Hepatocyte (in vitro differentiated cells): ENCODE measurements at regions not wholly inside any gene's neighbourhood (a gene's known extent, or its start where the extent isn't known, plus 50 kb on each side); places are given as distances from the start of the nearest gene placed in this dataset.

ENCODE experiments used
- DNase-seq: peaks from one replicate; pipeline ENCODE4 v3.0.0-alpha.2; 2016; ENCODE audit warnings: low spot score
- H2AFZ ChIP-seq: fragments of 200-600 bp; sonication (generic); 2 replicates; pipeline ENCODE4 v1.6.0; 2016; ENCODE audit warnings: antibody characterized with exemption, mild to moderate bottlenecking
- H3K27ac ChIP-seq: fragments of 200-600 bp; sonication (generic); 2 replicates; pipeline ENCODE4 v1.5.1; 2016; ENCODE audit warnings: mild to moderate bottlenecking
- H3K27me3 ChIP-seq: fragments of 200-600 bp; sonication (generic); 2 replicates; pipeline ENCODE4 v1.6.1; 2016
- H3K36me3 ChIP-seq: fragments of 200-600 bp; sonication (generic); replicated peaks from 2 replicates; pipeline ENCODE4 v1.5.1; 2016; ENCODE audit warnings: low read depth; ENCODE audit not compliant: insufficient read depth
- H3K4me1 ChIP-seq: fragments of 200-600 bp; sonication (generic); 2 replicates; pipeline ENCODE4 v1.5.1; 2016; ENCODE audit warnings: mild to moderate bottlenecking, moderate library complexity; ENCODE audit not compliant: insufficient read depth
- H3K4me2 ChIP-seq: fragments of 200-600 bp; sonication (generic); 2 replicates; pipeline ENCODE4 v1.6.0; 2016
- H3K4me3 ChIP-seq: fragments of 200-600 bp; sonication (generic); 2 replicates; pipeline ENCODE4 v1.5.1; 2016; ENCODE audit warnings: mild to moderate bottlenecking
- H3K79me2 ChIP-seq: fragments of 200-600 bp; sonication (generic); 2 replicates; pipeline ENCODE4 v1.6.0; 2017; ENCODE audit warnings: mild to moderate bottlenecking
- H3K9me2 ChIP-seq: fragments of 200-600 bp; sonication (generic); replicated peaks from 2 replicates; pipeline ENCODE4 v1.6.0; 2017; ENCODE audit warnings: mild to moderate bottlenecking; ENCODE audit not compliant: insufficient read depth
- H3K9me3 ChIP-seq: fragments of 200-600 bp; sonication (generic); 2 replicates; pipeline ENCODE4 v1.5.1; 2016; ENCODE audit warnings: low read depth, mild to moderate bottlenecking
- H4K20me1 ChIP-seq: fragments of 200-600 bp; sonication (generic); 2 replicates; pipeline ENCODE4 v1.6.0; 2016; ENCODE audit warnings: mild to moderate bottlenecking; ENCODE audit not compliant: insufficient read depth, poor library complexity, severe bottlenecking
- EZH2 ChIP-seq: fragments of 200-600 bp; sonication (generic); IDR thresholded peaks from 2 replicates; pipeline ENCODE4 v1.6.1; 2016; ENCODE audit warnings: antibody characterized with exemption, mild to moderate bottlenecking, borderline replicate concordance
- EZH2phosphoT487 ChIP-seq: fragments of 200-600 bp; sonication (generic); IDR thresholded peaks from one replicate; pipeline ENCODE4 v1.6.1; 2018; ENCODE audit warnings: antibody characterized with exemption, mild to moderate bottlenecking, low read depth, moderate library complexity; ENCODE audit not compliant: unreplicated experiment, severe bottlenecking
- WGBS: methylation state at CpG from one replicate; pipeline ENCODE4 v1.1.6; 2016; ENCODE audit warnings: low lambda C conversion rate; ENCODE audit errors: missing lambda C conversion rate; 5-methylcytosine and 5-hydroxymethylcytosine counted together
- TF ChIP-seq, protein P1 (sequence below): fragments of 200-600 bp; sonication (generic); IDR thresholded peaks from 2 replicates; pipeline ENCODE4 v1.5.1; 2016; ENCODE audit warnings: antibody characterized with exemption, mild to moderate bottlenecking; ENCODE audit not compliant: poor library complexity

DNA sequence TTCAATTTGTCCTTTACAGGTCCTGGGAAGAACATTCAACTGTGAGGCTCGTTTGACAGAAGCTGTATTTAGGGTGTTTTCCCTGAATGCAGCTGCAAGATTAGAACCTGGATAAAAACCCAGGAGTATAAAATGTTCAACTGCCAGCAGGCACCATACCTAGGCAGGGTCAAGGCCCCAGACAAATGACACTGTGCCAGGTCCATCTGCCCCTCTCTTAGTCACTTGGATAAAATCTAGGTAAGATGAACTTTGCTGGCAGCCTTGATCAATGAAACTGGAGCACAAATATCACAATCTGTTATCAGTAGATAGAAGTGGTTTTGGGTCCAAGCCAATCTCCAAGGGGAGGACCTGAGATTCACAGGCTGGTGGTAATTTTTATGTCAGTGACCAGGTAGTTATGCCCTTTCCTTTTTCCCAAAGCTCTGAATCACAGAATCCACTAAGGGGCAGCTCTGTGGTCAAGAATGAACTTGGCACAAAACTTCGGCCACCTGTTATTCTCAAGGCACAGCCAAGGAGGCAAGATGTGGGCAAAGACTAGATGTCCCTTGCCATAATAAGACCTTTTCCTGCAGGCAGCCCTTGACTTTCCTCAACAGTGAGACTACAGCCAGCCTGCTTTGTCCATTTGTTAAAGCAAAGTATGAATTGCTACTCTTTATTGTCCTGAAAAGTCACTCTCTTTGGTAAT is 501.0 kb downstream of the PPARGC1A start:
- H3K27ac ChIP-seq = no peak overlapping the region
- no peaks in the 10 kb centered on the region for H3K9me3 ChIP-seq
- H3K9me2 ChIP-seq = no peaks in the 10 kb centered on the region
- H4K20me1 ChIP-seq = no peaks in the 10 kb centered on the region
- no peaks in the 10 kb centered on the region for H3K27me3 ChIP-seq
- H3K79me2 ChIP-seq = no peaks in the 10 kb centered on the region
- no peak overlapping the region for H3K4me3 ChIP-seq
- TF ChIP-seq, protein P1, sequence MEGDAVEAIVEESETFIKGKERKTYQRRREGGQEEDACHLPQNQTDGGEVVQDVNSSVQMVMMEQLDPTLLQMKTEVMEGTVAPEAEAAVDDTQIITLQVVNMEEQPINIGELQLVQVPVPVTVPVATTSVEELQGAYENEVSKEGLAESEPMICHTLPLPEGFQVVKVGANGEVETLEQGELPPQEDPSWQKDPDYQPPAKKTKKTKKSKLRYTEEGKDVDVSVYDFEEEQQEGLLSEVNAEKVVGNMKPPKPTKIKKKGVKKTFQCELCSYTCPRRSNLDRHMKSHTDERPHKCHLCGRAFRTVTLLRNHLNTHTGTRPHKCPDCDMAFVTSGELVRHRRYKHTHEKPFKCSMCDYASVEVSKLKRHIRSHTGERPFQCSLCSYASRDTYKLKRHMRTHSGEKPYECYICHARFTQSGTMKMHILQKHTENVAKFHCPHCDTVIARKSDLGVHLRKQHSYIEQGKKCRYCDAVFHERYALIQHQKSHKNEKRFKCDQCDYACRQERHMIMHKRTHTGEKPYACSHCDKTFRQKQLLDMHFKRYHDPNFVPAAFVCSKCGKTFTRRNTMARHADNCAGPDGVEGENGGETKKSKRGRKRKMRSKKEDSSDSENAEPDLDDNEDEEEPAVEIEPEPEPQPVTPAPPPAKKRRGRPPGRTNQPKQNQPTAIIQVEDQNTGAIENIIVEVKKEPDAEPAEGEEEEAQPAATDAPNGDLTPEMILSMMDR = no peak
- TF ChIP-seq EZH2phosphoT487 (no peak), EZH2 (no peak)
- H3K4me2 ChIP-seq = no peak overlapping the region
- H3K36me3 ChIP-seq = no peaks in the 10 kb centered on the region
- WGBS = 63% methylated on average over 2 of the region's 2 CpGs
- H2AFZ ChIP-seq = no peak overlapping the region
- no peaks in the 10 kb centered on the region for H3K4me1 ChIP-seq
- no peak for DNase-seq

DNA sequence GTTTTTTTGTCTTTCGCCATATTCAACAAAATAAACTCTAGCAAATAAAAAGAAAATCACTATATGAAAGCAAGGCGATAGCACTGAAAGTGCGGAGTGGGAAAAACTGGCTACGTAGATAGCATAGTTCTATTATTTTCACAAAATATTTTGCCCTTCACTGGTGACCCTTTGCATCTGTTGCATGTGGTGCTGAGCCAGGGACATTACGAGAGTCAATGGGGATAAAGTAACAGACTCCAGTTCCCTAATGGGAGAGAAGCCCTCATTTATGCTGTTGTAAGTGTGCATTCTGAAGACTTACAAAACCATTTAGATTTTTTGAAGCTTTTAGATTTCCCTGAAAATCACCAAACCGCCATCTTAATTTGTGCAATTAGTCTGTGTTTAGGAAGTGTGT is 501.6 kb downstream of the PPARGC1A start:
- Histone ChIP-seq H3K4me1 (no peaks in the 10 kb centered on the region), H4K20me1 (no peaks in the 10 kb centered on the region), H3K9me2 (no peaks in the 10 kb centered on the region), H3K9me3 (no peaks in the 10 kb centered on the region), H3K4me2 (no peak overlapping the region), H3K36me3 (no peaks in the 10 kb centered on the region), H2AFZ (no peak overlapping the region), H3K4me3 (no peak overlapping the region), H3K27ac (no peak overlapping the region), H3K79me2 (no peaks in the 10 kb centered on the region), H3K27me3 (no peaks in the 10 kb centered on the region)
- WGBS = 94% methylated on average over 6 of the region's 6 CpGs
- DNase-seq = no peak
- TF ChIP-seq, protein P1 = no peak
- TF ChIP-seq EZH2 (no peak), EZH2phosphoT487 (no peak)

DNA sequence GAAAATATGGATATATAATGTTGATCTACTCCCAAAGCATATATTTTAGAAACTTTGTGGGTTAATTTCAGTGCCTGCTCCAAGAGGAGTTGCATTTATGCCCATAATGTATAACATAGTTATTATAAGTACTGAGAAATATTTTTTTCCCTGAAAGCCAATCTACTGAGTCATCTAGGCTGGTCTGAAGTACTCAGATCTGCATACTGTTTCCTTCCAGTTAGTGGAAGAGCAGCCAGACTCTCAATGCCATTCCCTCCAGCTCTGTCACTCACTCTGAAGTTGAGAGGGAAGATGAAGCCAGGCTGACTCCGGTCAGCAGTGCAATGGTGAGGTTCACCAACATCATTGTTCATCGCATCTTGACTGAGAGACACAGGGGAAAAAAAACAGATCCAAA is 505.1 kb downstream of the PPARGC1A start:
- H3K4me2 ChIP-seq = no peak overlapping the region
- no peak for DNase-seq

More for the DNA sequence above, 505.1 kb downstream of the PPARGC1A start:
- H3K27me3 ChIP-seq = no peaks in the 10 kb centered on the region
- no peaks in the 10 kb centered on the region for H4K20me1 ChIP-seq
- H3K79me2 ChIP-seq = no peaks in the 10 kb centered on the region
- H3K9me3 ChIP-seq = no peaks in the 10 kb centered on the region
- no peak overlapping the region for H2AFZ ChIP-seq
- no peak overlapping the region for H3K4me3 ChIP-seq
- WGBS = 86% methylated on average over 2 of the region's 2 CpGs
- H3K36me3 ChIP-seq = no peaks in the 10 kb centered on the region
- no peaks in the 10 kb centered on the region for H3K9me2 ChIP-seq
- no peaks in the 10 kb centered on the region for H3K4me1 ChIP-seq
- H3K27ac ChIP-seq = no peak overlapping the region
- TF ChIP-seq EZH2phosphoT487 = no peak
- TF ChIP-seq, protein P1 = no peak
- no peak for TF ChIP-seq EZH2
